Keratinocyte (primary cell): ENCODE measurements at regions not wholly inside any gene's neighbourhood (a gene's known extent, or its start where the extent isn't known, plus 50 kb on each side); places are given as distances from the start of the nearest gene placed in this dataset.
"Not testable (repeated sequence)": the region's sequence is repeated elsewhere in the genome, so short reads cannot be mapped to it uniquely, and the experiment has no call there.

Source experiments
- DNase-seq: peaks from one replicate; pipeline ENCODE4 v3.0.0-alpha.2; 2011; ENCODE audit warnings: low read depth, missing footprints, low spot score
- FAIRE-seq: peaks from 2 replicates; lab custom pipeline; 2011; peaks lifted over from hg19 to GRCh38; lab: Jason Lieb, UNC
- H2AFZ ChIP-seq: 2 replicates; pipeline ENCODE4 v1.6.0; 2012; ENCODE audit warnings: low read length, control low read depth, inconsistent platforms; ENCODE audit not compliant: control insufficient read depth
- H3K27ac ChIP-seq: 2 replicates; pipeline ENCODE4 v1.5.1; 2011; ENCODE audit warnings: low read length; ENCODE audit not compliant: control insufficient read depth, insufficient read depth
- H3K27me3 ChIP-seq: 3 replicates; pipeline ENCODE4 v1.6.0; 2011; ENCODE audit warnings: low read length; ENCODE audit not compliant: control insufficient read depth, insufficient read depth; ENCODE audit errors: extremely low read depth
- H3K36me3 ChIP-seq, 2 experiments: 2 replicates in 1 of 2; 3 replicates in 1 of 2; pipeline ENCODE4 v1.5.1; 2011; ENCODE audit warnings: low read length in 2 of 2, mild to moderate bottlenecking in 1 of 2; ENCODE audit not compliant: control insufficient read depth in 2 of 2, insufficient read depth in 2 of 2; ENCODE audit errors: extremely low read depth in 1 of 2
- H3K4me1 ChIP-seq: 3 replicates; pipeline ENCODE4 v1.5.1; 2011; ENCODE audit warnings: low read length; ENCODE audit not compliant: control insufficient read depth, insufficient read depth; ENCODE audit errors: extremely low read depth
- H3K4me2 ChIP-seq: 3 replicates; pipeline ENCODE4 v1.6.0; 2011; ENCODE audit warnings: low read depth, low read length; ENCODE audit not compliant: control insufficient read depth, insufficient read depth; ENCODE audit errors: extremely low read depth
- H3K4me3 ChIP-seq, 3 experiments: fragments of 200-600 bp in 1 of 3; sonication (generic) in 1 of 3; 2 replicates in 2 of 3; 3 replicates in 1 of 3; pipeline ENCODE4 v1.5.1; 2011 to 2016; ENCODE audit warnings: low read length in 3 of 3, mild to moderate bottlenecking in 3 of 3, control low read depth in 2 of 3, inconsistent platforms in 1 of 3, low read depth in 1 of 3, mixed read lengths in 1 of 3, mixed run types in 1 of 3, moderate library complexity in 1 of 3; ENCODE audit not compliant: control insufficient read depth in 2 of 3, insufficient read depth in 2 of 3; ENCODE audit errors: extremely low read depth in 1 of 3
- H3K79me2 ChIP-seq: 2 replicates; pipeline ENCODE4 v1.6.0; 2012; ENCODE audit warnings: low read length; ENCODE audit not compliant: control insufficient read depth, insufficient read depth
- H3K9ac ChIP-seq: 3 replicates; pipeline ENCODE4 v1.6.0; 2011; ENCODE audit warnings: low read length; ENCODE audit not compliant: control insufficient read depth, insufficient read depth; ENCODE audit errors: extremely low read depth
- H3K9me1 ChIP-seq: 3 replicates; pipeline ENCODE4 v1.6.0; 2011; ENCODE audit warnings: low read length; ENCODE audit not compliant: control insufficient read depth, insufficient read depth; ENCODE audit errors: extremely low read depth
- H3K9me3 ChIP-seq: 2 replicates; pipeline ENCODE4 v1.5.1; 2012; ENCODE audit warnings: low read depth, low read length; ENCODE audit not compliant: control insufficient read depth
- H4K20me1 ChIP-seq: 3 replicates; pipeline ENCODE4 v1.6.0; 2011; ENCODE audit warnings: low read length; ENCODE audit not compliant: control insufficient read depth, insufficient read depth; ENCODE audit errors: extremely low read depth
- dilution Hi-C: fragments of 300-500 bp; cut with MboI; formaldehyde crosslinking; loops from one replicate; pipeline ENCODE4 v1.7.0; 2020; ENCODE audit warnings: low sequenced_read_pairs; ENCODE audit not compliant: extremely low pct_ligation_motif_present

- H3K27me3 ChIP-seq, H2AFZ ChIP-seq, H3K79me2 ChIP-seq, dilution Hi-C loops, H4K20me1 ChIP-seq, H3K36me3 ChIP-seq, DNase-seq, H3K4me1 ChIP-seq, FAIRE-seq, H3K9ac ChIP-seq, H3K27ac ChIP-seq, H3K9me1 ChIP-seq, H3K4me2 ChIP-seq, H3K4me3 ChIP-seq, H3K9me3 ChIP-seq: not testable (repeated sequence)
These were observed 131.7 kb upstream of the PTPN20 start for GRCh38 chr10:46779571-46779970.

DNA sequence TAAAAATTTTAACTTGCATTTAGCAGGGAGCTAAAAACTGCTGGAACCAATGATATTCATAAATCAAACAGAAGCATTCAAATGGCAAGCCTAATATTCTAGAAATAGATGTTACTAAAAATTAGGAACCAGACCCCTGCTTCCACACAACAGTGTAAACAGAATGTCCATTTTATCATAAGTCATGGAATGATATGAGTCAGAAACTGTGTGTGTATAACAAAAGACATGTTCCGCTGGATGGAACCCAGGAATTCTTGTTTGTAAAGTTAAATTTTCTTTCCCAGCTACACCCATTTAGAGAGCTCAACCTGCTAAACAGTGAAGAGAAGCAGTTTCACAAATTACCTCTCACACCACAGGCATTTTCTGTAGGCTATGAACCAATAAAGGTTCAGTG is 131.1 kb upstream of the PTPN20 start:
- H4K20me1 ChIP-seq, H3K27me3 ChIP-seq, H3K9ac ChIP-seq, H3K79me2 ChIP-seq, dilution Hi-C loops, DNase-seq, H3K36me3 ChIP-seq, H3K4me3 ChIP-seq, H3K27ac ChIP-seq, H3K9me1 ChIP-seq, H3K4me2 ChIP-seq, H2AFZ ChIP-seq, FAIRE-seq, H3K4me1 ChIP-seq, H3K9me3 ChIP-seq: not testable (repeated sequence)

GRCh38 chr10:46781001-46781400 is 130.2 kb upstream of the PTPN20 start:
- H4K20me1 ChIP-seq, H3K27me3 ChIP-seq, H3K4me2 ChIP-seq, H3K9me3 ChIP-seq, FAIRE-seq, H3K9ac ChIP-seq, dilution Hi-C loops, H2AFZ ChIP-seq, H3K36me3 ChIP-seq, DNase-seq, H3K27ac ChIP-seq, H3K79me2 ChIP-seq, H3K9me1 ChIP-seq, H3K4me1 ChIP-seq, H3K4me3 ChIP-seq: not testable (repeated sequence)

DNA sequence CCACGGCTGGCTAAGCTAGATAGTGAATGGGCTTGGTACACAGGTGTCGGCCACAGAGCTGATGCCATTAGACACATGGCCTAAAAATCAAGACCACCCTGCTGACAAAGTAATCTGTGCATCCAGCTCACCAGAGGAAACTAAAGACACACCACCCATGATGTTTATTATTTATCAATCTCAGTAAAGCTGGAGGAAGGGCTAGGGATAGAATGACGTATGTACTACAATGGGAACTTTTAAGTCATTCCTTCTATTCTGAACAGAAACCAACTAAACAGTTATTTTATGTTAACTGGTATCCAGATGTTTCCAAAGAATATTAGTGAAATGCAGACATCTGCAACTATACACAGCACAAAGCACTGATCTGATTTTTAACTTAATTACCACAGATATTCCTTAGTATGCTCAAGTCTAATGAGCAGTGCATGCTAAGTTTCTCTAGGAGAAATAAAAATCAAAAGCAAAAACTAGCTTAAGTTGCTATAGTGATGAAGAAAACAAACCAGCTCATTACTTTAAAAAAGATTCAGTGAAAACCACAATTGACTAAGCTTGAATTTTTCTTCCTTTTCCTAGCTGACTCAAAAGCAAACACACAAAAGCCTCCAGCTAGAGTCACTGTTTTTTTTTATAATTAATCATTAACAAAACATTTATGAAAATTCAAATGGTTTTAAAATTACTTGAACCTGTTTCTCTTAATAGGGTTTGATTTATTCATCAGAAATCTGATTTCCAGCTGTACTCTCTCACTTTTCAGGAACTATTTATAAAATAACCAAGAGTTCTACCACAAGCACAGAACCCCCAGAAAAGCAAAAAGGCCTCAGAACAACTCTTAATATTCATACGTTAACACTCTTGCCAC is 129.0 kb upstream of the PTPN20 start:
- H3K27me3 ChIP-seq, H3K9me1 ChIP-seq, dilution Hi-C loops, H3K9me3 ChIP-seq, H3K4me2 ChIP-seq, H2AFZ ChIP-seq, H3K4me3 ChIP-seq, H3K9ac ChIP-seq, H3K79me2 ChIP-seq, H4K20me1 ChIP-seq, H3K36me3 ChIP-seq, H3K4me1 ChIP-seq, FAIRE-seq, DNase-seq, H3K27ac ChIP-seq: not testable (repeated sequence)

DNA sequence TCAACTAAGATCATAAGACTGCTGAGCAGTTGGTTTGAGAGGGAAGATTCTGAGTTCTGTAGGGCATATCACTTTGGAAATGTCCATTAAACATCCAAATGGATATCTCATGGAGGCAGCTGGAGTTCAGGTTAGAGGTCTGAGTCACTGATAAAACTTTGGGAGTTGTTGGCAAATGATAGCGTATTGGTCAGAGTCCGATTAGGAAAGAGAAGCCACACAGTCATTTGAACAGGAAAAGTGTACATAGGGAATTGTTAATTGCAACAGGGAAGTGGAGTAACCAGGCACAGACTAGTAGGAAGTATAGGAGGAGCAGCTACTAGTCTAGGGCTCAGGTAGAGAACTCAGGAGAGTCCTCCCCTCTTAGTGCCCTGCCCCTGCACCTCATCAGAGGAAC is 126.6 kb upstream of the PTPN20 start:
- H3K9me3 ChIP-seq, dilution Hi-C loops: not testable (repeated sequence)

More for the DNA sequence above, 126.6 kb upstream of the PTPN20 start:
- not testable (repeated sequence) for H3K4me1 ChIP-seq, FAIRE-seq, H3K36me3 ChIP-seq, H2AFZ ChIP-seq, H4K20me1 ChIP-seq, H3K27me3 ChIP-seq, H3K4me2 ChIP-seq, H3K27ac ChIP-seq, H3K9me1 ChIP-seq, H3K4me3 ChIP-seq, H3K9ac ChIP-seq, DNase-seq, H3K79me2 ChIP-seq
